ENCODE measurements at regions not wholly inside any gene's neighbourhood (a gene's known extent, or its start where the extent isn't known, plus 50 kb on each side); places are given as distances from the start of the nearest gene placed in this dataset.

DNA sequence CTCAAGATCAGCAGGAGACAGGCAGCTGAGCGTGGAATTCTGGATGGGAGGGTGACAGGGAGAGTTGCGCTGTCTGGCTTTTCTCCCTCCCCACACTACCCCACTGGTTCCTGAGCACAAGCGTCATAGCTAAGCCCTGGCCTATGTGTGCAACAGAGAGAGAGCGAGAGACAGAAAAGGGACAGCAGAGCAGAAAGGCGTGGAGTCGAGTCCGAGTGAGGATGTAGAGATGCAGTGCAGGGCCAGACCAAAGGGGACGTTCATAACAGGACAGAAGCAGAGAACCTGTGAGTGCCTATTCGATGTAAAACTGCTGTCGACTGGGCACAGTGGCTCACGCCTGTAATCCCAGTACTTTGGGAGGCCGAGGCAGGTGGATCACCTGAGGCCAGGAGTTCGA lies 94.0 kb upstream of the TMEM45B start:
- no peak overlapping the region for H3K4me3 ChIP-seq
- H3K27me3 ChIP-seq (ENCODE audit: control insufficient read depth in 2 of 2, insufficient read depth in 2 of 2, low read length in 2 of 2) = peaks cover 17 to 44% of the 10 kb centered on the region in 2 experiments; a peak in 4 of 5 replicates
- WGBS (ENCODE audit: insufficient coverage, low coverage, missing lambda C conversion rate) = 0% methylated on average over 11 of the region's 13 CpGs
- H3K36me3 ChIP-seq (ENCODE audit: control insufficient read depth, insufficient read depth, low read length) = no peaks in the 10 kb centered on the region
- intact Hi-C loops (cut with micrococcal nuclease) (no loop called here), in situ Hi-C loops (cut with MboI) (no loop called here)
- no peak overlapping the region for H2AFZ ChIP-seq (ENCODE audit: low read depth, low read length)
- no peaks in the 10 kb centered on the region for H3K4me1 ChIP-seq (replicated peaks in 1 of 2; ENCODE audit: control insufficient read depth in 2 of 2, insufficient read depth in 2 of 2, low read length in 2 of 2)
- no peaks in the 10 kb centered on the region for H3K79me2 ChIP-seq (ENCODE audit: control insufficient read depth, insufficient read depth, low read length)
- H3K27ac ChIP-seq (ENCODE audit: extremely low read depth, low read depth, low read length) = no peak overlapping the region
- CTCF ChIA-PET (ENCODE audit: low intra/inter-chr PET ratio) = no interaction called here
- no peaks in the 10 kb centered on the region for H3K9me1 ChIP-seq (ENCODE audit: control insufficient read depth, insufficient read depth, low read length)
- H3K4me2 ChIP-seq (ENCODE audit: insufficient read depth, low read length) = no peak overlapping the region
- H4K20me1 ChIP-seq (replicated peaks; ENCODE audit: control insufficient read depth, insufficient read depth, low read length) = no peaks in the 10 kb centered on the region
- no peak overlapping the region for H3K9ac ChIP-seq (ENCODE audit: insufficient read depth in 1 of 2, low read depth in 2 of 2, low read length in 2 of 2)
- POLR2A ChIA-PET = no interaction called here
- DNase-seq (ENCODE audit: extremely low read depth in 1 of 4, low spot score in 3 of 4) (no peak), FAIRE-seq (no peak), ATAC-seq (no peak; the same call in 2 of the 3 replicates)
- BruUV-seq (replicated peaks) = no TSS peak
- no peaks in the 10 kb centered on the region for H3K9me3 ChIP-seq (replicated peaks; ENCODE audit: control insufficient read depth, insufficient read depth, low read depth, low read length)
- TF ChIP-seq NFYB (IDR thresholded peaks at IDR 0.05; ENCODE audit: extremely low read depth, insufficient read length) = no peak
- TF ChIP-seq CHCHD3 (CRISPR knock-in tag; IDR thresholded peaks at IDR 0.05) = no peak
- no peak for TF ChIP-seq GATAD2B (IDR thresholded peaks at IDR 0.05; ENCODE audit: borderline replicate concordance)
- TF ChIP-seq ZNF696 (CRISPR knock-in tag; conservative IDR thresholded peaks at IDR 0.05) = no peak
- no peak for TF ChIP-seq ETS2 (tag; IDR thresholded peaks at IDR 0.05; ENCODE audit: borderline replicate concordance, poor library complexity, severe bottlenecking)
- no peak for TF ChIP-seq TCFL5 (CRISPR knock-in tag; conservative IDR thresholded peaks at IDR 0.05)
- no peak for TF ChIP-seq POU5F1 (IDR thresholded peaks at IDR 0.05; ENCODE audit: borderline replicate concordance, low read depth, low read length, partially characterized antibody)
- TF ChIP-seq RBM34 (IDR thresholded peaks at IDR 0.05; ENCODE audit: borderline replicate concordance, insufficient read depth, low read length) = no peak
- TF ChIP-seq BHLHE40 (IDR thresholded peaks at IDR 0.05; ENCODE audit: low read length) = no peak

Data from K562 (cell line).